HG03469 (cell line): ENCODE measurements at regions not wholly inside any gene's neighbourhood (a gene's known extent, or its start where the extent isn't known, plus 50 kb on each side); places are given as distances from the start of the nearest gene placed in this dataset.

Source experiments
- ATAC-seq: cut with Tn5 transposase; IDR thresholded peaks from one replicate; pipeline ENCODE4 v1.9.1; 2021; ENCODE audit warnings: mild to moderate bottlenecking, moderate library complexity, moderate number of reproducible peaks; ENCODE audit not compliant: unreplicated experiment

- ATAC-seq: no peak
Observed at GRCh38 chr14:54306806-54307205, 90.0 kb upstream of the CDKN3 start.

GRCh38 chr14:54309615-54310014 is 87.2 kb upstream of the CDKN3 start:
- no peak for ATAC-seq

GRCh38 chr14:54310151-54310850 is 86.5 kb upstream of the CDKN3 start:
- ATAC-seq: no peak

GRCh38 chr14:54310851-54311228 is 86.0 kb upstream of the CDKN3 start:
- no peak for ATAC-seq

GRCh38 chr14:54312166-54312801 is 84.5 kb upstream of the CDKN3 start:
- no peak for ATAC-seq

- ATAC-seq: no peak
Observed at GRCh38 chr14:54314365-54315104, 82.3 kb upstream of the CDKN3 start.

GRCh38 chr14:54316652-54317051 is 80.2 kb upstream of the CDKN3 start:
- ATAC-seq: no peak

GRCh38 chr14:54317391-54317790 is 79.4 kb upstream of the CDKN3 start:
- ATAC-seq: no peak

GRCh38 chr14:54322246-54322645 is 74.6 kb upstream of the CDKN3 start:
- ATAC-seq: no peak

GRCh38 chr14:54322701-54323337 is 74.0 kb upstream of the CDKN3 start:
- no peak for ATAC-seq

GRCh38 chr14:54325766-54326165 is 71.0 kb upstream of the CDKN3 start:
- no peak for ATAC-seq

- no peak for ATAC-seq
Observed at GRCh38 chr14:54329082-54329695, 67.6 kb upstream of the CDKN3 start.

GRCh38 chr14:54330876-54331275 is 65.9 kb upstream of the CDKN3 start:
- ATAC-seq: no peak

- ATAC-seq: no peak
Observed at GRCh38 chr14:54331516-54331915, 65.3 kb upstream of the CDKN3 start.

- ATAC-seq: no peak
Observed at GRCh38 chr14:54332490-54332889, 64.3 kb upstream of the CDKN3 start.

GRCh38 chr14:54333511-54333910 is 63.3 kb upstream of the CDKN3 start:
- ATAC-seq: no peak

- ATAC-seq: no peak
Observed at GRCh38 chr14:54335569-54336155, 61.1 kb upstream of the CDKN3 start.

GRCh38 chr14:54337314-54337713 is 59.5 kb upstream of the CDKN3 start:
- ATAC-seq: no peak

- ATAC-seq: no peak
Observed at GRCh38 chr14:54338696-54339317, 58.0 kb upstream of the CDKN3 start.

GRCh38 chr14:54339771-54340170 is 57.0 kb upstream of the CDKN3 start:
- no peak for ATAC-seq
